Activated T-cell treated with anti-CD3 and anti-CD28 coated beads, Interleukin-2, amount 50 U/mL, for 72 hours (primary cell): ENCODE measurements at regions not wholly inside any gene's neighbourhood (a gene's known extent, or its start where the extent isn't known, plus 50 kb on each side); places are given as distances from the start of the nearest gene placed in this dataset.

ENCODE experiments used
- ATAC-seq, 2 donors: fragments of 150-1000 bp; cut with Tn5 transposase; replicated peaks in 1 of 2; 2 replicates each; pipeline ENCODE4 v1.10.0; 2021; ENCODE audit warnings: moderate library complexity in 2 of 2, mild to moderate bottlenecking in 1 of 2
- DNase-seq, 2 donors: peaks; one replicate each; pipeline ENCODE4 v3.0.0; 2021 to 2022; ENCODE audit warnings: mixed read lengths in 1 of 2
- H3K27ac Mint-ChIP-seq: one replicate; pipeline ENCODE4 v1.8.0; 2022; ENCODE audit warnings: mild to moderate bottlenecking, moderate library complexity, mixed read lengths
- H3K27me3 Mint-ChIP-seq: one replicate; pipeline ENCODE4 v1.8.0; 2022; ENCODE audit warnings: low read depth, mixed read lengths
- H3K36me3 Mint-ChIP-seq, 2 donors: one replicate each; pipeline ENCODE4 v1.8.0; 2022; ENCODE audit warnings: mixed read lengths in 2 of 2, mild to moderate bottlenecking in 1 of 2; ENCODE audit not compliant: insufficient read depth in 2 of 2
- H3K4me1 Mint-ChIP-seq: one replicate; pipeline ENCODE4 v1.8.0; 2022; ENCODE audit warnings: low read depth, mixed read lengths
- H3K4me3 Mint-ChIP-seq, 2 donors: one replicate each; pipeline ENCODE4 v1.8.0; 2022; ENCODE audit warnings: mild to moderate bottlenecking in 2 of 2, mixed read lengths in 2 of 2, moderate library complexity in 2 of 2
- H3K9me3 Mint-ChIP-seq, 2 donors: one replicate each; pipeline ENCODE4 v1.8.0; 2022; ENCODE audit warnings: mixed read lengths in 2 of 2

DNA sequence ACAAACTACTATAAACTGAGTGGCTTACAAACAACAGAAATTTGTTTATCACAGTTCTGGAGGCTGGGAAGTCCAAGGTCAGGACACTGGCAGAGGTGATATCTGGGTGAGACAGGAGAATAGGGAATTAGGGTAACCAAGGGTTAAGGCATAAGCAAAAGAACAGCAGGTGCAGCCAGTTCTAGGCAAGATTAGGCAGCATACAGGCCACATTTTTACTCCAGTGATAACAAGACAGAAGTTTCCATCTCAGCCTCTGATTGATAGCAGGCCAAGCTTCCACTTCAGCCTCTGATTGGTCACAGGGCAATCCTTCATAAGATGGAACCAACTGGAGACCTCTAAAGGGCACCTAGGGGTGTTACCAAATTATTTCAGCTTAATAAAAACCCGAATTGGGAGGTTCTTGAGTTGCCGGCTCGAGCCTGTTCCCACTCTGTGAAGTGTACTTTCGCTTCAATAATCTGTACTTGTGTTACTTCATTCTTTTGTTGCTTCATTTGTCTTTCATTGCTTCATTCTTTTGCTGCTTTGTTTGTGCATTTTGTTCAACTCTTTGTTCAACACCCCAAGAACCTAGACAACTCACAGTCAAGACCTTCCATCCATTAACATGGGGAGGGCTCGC, 185.6 kb downstream of the TOMM20 start:
- Mint-ChIP-seq H3K27ac (no peak overlapping the region), H3K4me3 (no peak overlapping the region), H3K27me3 (no peaks in the 10 kb centered on the region), H3K4me1 (peaks cover 39% of the 10 kb centered on the region), H3K36me3 (peaks cover 8 to 9% of the 10 kb centered on the region in 2 donors), H3K9me3 (peaks cover 7% of the 10 kb centered on the region in 2 donors)
- ATAC-seq = no peak
- no peak for DNase-seq

DNA sequence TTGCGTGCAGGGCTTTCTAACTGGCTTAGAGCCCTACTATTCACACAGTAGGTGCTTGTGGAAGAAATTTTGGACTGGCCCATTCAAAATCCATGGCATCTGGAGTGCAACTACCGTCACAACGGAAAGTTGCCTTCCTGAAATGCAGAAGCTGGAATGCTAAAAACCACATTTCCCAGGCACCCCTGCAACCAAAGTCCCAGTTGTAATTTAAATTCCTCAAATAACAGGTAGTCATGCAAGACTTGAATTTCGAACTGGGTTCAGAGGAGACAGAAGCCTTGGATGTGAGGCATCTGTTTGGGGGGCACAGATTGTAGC, 186.7 kb downstream of the TOMM20 start:
- Mint-ChIP-seq H3K36me3 (peaks cover 8 to 9% of the 10 kb centered on the region in 2 donors), H3K9me3 (peaks cover 7% of the 10 kb centered on the region in 2 donors), H3K4me1 (peaks cover 50% of the 10 kb centered on the region), H3K27me3 (no peaks in the 10 kb centered on the region), H3K27ac (no peak overlapping the region), H3K4me3 (no peak overlapping the region)
- no peak for ATAC-seq
- no peak for DNase-seq

DNA sequence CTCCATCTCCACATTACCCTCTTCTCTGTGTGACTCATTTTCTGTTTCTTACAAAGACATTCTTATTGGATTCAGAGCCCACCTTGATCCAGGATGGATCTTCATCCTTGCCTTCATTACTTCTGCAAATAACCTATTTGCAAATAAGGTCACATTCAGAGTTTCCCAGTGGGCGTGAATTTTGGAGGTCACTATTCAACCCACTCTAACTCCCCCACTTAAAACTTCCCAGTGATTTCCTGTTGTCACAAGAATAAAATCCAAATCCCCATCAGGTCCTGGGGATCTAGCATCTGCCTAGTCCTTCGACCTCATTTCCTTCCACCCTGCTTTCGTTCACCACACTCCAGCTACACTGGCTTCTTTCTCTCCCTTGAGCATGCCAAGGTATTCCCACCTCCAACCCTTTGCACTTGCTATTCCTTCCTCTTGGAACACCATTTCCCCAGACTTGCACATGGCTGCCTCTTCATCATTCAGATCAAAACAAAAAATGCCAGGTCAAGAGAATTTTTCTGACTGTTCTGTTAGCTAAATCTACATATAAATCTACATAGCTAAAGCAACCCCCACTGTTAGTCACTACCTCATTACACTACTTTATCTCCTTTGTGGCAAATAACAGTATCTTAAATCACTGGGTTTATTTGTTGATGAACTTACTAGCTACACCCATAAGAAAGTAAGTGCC, 187.2 kb downstream of the TOMM20 start:
- DNase-seq (no peak), ATAC-seq (peak; percentile 58 to 59)
- H3K36me3 Mint-ChIP-seq = peaks cover 8 to 9% of the 10 kb centered on the region in 2 donors

DNA sequence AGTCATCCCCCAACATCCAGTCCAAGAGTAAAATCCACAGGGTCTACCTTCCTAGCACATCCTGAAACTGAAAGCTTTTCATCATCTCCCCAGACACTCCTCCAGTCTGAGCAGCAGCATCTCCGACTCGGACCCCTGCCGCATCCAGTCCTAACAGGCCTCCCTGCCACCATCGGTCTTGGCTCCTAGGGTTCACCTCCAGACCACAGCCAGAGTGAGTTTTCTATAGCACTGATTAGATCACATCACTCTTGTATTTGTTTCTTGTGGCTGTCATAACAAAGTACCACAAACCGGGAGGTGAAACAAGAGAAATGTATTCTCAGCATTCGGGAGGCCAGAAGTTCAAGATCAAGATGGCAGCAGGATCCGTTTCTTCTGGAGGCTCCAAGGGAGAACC, 187.8 kb downstream of the TOMM20 start:
- DNase-seq (no peak), ATAC-seq (peak; percentile 47 to 61)
- Mint-ChIP-seq H3K36me3 (peaks cover 8 to 9% of the 10 kb centered on the region in 2 donors), H3K9me3 (peaks cover 7% of the 10 kb centered on the region in 2 donors), H3K4me3 (no peak overlapping the region), H3K27ac (no peak overlapping the region), H3K4me1 (peaks cover 51% of the 10 kb centered on the region), H3K27me3 (no peaks in the 10 kb centered on the region)

More for the DNA sequence above, 187.2 kb downstream of the TOMM20 start:
- H3K27me3 Mint-ChIP-seq = no peaks in the 10 kb centered on the region
- H3K4me3 Mint-ChIP-seq = no peak overlapping the region
- H3K9me3 Mint-ChIP-seq = peaks cover 7% of the 10 kb centered on the region in 2 donors
- no peak overlapping the region for H3K27ac Mint-ChIP-seq
- peaks cover 52% of the 10 kb centered on the region for H3K4me1 Mint-ChIP-seq

DNA sequence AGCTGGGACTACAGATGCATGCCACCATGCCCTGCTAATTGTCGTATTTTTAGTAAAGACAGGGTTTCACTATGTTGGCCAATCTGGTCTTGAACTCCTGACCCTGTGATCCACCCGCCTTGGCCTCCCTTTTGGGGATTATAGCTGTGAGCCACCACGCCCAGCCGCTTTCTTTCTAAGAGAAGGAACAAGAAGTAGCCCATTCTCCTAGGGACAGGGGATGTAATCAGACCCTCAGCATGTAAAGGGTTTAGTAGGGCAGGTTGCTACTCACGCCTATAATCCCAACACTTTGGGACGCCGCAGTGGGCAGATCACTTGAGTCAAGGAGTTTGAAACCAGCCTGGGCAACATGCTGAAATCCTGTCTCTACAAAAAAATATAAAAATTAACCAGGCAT, 189.7 kb downstream of the TOMM20 start:
- H3K4me1 Mint-ChIP-seq = peaks cover 44% of the 10 kb centered on the region
- no peak overlapping the region for H3K4me3 Mint-ChIP-seq
- H3K9me3 Mint-ChIP-seq = peaks cover 0 to 2% of the 10 kb centered on the region in 2 donors
- DNase-seq = no peak
- no peak for ATAC-seq
- H3K27me3 Mint-ChIP-seq = no peaks in the 10 kb centered on the region
- peaks cover 0 to 5% of the 10 kb centered on the region in 2 donors for H3K36me3 Mint-ChIP-seq
- no peak overlapping the region for H3K27ac Mint-ChIP-seq

DNA sequence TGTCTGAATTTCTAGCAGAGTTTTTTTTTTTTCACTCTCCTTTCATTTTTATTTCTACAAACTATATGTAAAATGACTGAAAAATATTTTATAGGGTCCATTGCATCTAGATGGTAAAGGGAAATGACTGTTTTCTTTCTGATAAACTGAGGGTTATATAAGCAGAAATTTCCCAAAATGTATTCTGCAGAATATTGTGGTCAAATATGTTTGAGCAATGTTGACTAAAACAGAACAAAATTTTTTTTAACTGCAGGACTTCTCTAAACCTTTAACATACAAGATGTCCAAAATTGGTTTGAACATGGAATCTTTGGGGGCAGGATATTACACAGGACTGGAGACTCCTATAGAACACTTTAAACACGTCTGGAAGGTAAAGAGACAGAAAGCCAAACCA, 190.5 kb downstream of the TOMM20 start:
- DNase-seq (no peak), ATAC-seq (no peak)
- H3K27ac Mint-ChIP-seq = no peak overlapping the region
- peaks cover 44% of the 10 kb centered on the region for H3K4me1 Mint-ChIP-seq
- no peaks in the 10 kb centered on the region for H3K27me3 Mint-ChIP-seq
- peak overlapping the region in 1 of 2 donors; percentile 41 for H3K4me3 Mint-ChIP-seq
- H3K9me3 Mint-ChIP-seq = no peaks in the 10 kb centered on the region
- H3K36me3 Mint-ChIP-seq = no peaks in the 10 kb centered on the region

DNA sequence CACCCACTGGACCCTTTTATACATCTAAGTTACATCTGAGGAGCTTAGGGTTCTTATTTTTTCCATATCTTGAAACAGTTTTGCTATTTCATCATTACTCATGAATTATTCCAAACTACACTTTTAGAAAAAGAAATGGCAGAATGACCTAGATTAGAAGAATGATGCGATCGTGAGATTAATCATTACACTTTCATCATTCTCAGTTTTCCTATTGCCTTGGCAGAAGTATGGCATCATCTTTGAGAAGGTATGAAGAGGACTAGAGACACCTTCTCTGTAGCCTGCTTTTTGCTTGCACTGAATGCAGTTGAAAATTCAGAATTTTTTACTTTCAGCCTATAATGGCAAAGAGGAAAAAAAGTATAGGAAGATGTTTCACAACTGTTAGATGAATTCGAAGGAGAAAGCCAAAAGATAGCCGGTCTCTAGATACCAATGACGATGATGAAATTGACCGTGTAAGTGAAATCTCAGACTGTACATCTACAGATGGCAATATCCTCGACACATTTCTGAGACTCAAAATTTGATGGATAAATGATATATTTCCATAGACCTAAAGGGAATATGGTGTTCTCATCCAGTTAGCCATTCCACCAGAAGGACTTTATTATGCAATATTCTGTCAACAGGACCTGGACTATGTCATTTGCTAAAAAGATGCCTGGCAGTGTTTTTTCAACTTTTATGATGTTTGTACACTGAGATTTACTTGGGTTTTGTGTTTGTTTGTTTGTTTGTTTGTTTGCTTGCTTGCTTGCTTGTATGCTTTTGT, 191.8 kb downstream of the TOMM20 start:
- ATAC-seq = peak; percentile 34 to 45
- H3K27me3 Mint-ChIP-seq = no peaks in the 10 kb centered on the region
- peak overlapping the region; percentile 49 for H3K27ac Mint-ChIP-seq
- H3K4me1 Mint-ChIP-seq = peaks cover 56% of the 10 kb centered on the region
- no peaks in the 10 kb centered on the region for H3K9me3 Mint-ChIP-seq
- DNase-seq = no peak
- no peaks in the 10 kb centered on the region for H3K36me3 Mint-ChIP-seq
- H3K4me3 Mint-ChIP-seq = peak overlapping the region; percentile 27 to 55

DNA sequence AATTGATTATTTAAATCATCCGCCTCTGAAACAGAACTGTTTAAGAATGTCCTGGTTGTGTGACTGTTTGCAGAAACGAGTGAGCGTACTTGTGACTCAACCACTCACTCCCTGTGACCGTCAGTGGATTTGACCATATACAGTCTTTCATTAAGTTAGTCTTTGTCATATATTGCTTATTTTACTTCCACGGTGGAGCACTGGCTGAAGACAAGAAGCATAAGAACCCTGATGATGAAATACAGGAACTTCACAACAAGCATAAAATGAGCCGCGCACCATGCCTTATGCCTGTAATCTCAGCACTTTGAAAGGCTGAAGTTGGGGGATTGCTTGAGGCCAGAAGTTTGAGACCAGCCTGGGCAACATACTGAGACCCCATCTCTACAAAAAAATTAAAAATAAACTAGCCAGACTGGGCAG, 194.0 kb downstream of the TOMM20 start:
- peak overlapping the region in 1 of 2 donors; percentile 37 for H3K4me3 Mint-ChIP-seq
- H3K4me1 Mint-ChIP-seq = peaks cover 73% of the 10 kb centered on the region
- DNase-seq (no peak), ATAC-seq (no peak)
- no peaks in the 10 kb centered on the region for H3K36me3 Mint-ChIP-seq
- no peaks in the 10 kb centered on the region for H3K27me3 Mint-ChIP-seq
- H3K9me3 Mint-ChIP-seq = no peaks in the 10 kb centered on the region
- H3K27ac Mint-ChIP-seq = peak overlapping the region; percentile 54

DNA sequence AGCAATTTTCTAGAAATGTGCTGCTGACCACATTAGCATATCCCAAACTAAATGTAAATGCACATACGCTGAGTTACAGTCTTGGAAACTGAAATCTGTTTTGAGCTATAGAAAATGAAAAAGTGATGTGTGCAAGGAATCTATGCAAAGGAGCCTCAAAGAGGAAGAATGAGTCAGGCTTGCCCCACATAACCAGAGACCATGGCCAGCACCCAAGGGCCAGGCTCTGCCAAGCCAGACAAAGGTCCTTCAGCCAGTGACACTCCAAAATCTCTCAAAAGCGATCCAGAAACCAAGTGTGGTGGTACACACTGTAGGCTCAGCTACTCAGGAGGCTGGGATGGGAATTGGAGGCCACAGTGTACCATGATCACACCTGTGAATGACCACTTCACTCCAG, 195.2 kb downstream of the TOMM20 start:
- Mint-ChIP-seq H3K36me3 (no peaks in the 10 kb centered on the region), H3K27me3 (no peaks in the 10 kb centered on the region), H3K4me3 (peak overlapping the region; percentile 37 to 50), H3K9me3 (no peaks in the 10 kb centered on the region), H3K4me1 (peaks cover 84% of the 10 kb centered on the region), H3K27ac (peak overlapping the region; percentile 87)
- peak; percentile 88 to 90 for ATAC-seq
- DNase-seq = peak; percentile 41 to 58

DNA sequence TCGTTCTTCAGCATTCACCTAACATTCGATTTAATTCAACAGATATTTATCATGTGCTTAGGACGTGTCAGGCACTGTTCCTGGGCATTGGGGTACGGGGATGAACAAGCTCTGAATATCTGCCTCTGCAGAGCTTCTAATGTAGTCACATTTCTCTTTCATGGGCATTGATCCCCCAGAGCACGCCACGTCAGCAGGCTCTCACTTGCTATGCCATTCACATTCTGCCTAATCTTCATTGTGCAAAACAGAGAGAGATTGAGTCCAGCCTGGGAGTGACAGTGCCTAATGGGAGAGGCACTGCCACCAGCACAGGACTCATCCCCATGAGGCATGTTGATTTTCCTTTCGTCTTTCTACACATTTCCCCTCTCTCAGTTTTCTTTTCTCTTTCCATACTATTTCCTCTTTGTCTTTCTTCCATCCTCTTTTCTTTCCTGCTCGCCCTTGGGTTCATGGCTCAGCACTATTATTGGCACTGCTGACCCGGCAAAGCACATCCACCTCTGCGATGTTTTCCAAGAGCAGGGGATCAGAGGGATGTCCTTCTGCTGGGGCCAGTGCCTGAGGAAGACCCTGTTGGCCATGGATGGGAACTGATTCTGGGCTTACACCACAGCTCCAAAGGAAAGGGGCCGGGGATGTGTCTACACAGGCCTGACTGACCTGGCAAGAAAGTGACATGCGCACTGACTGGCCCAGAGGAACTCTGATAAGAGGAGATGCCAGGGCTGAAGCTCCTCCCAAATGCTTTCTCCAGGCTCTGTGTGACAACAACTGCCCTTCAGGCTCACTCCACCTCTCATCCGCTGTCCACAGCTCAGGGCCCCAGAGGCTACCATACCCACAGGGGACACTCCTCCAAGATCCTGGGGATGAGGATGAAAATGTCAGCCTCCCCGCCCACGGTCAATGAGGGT, 195.9 kb downstream of the TOMM20 start:
- Mint-ChIP-seq H3K36me3 (no peaks in the 10 kb centered on the region), H3K27ac (peak overlapping the region; percentile 87), H3K4me1 (peaks cover 84% of the 10 kb centered on the region), H3K27me3 (no peaks in the 10 kb centered on the region), H3K9me3 (no peaks in the 10 kb centered on the region), H3K4me3 (peak overlapping the region; percentile 37 to 50)
- ATAC-seq = peak; percentile 30 to 40
- no peak for DNase-seq

DNA sequence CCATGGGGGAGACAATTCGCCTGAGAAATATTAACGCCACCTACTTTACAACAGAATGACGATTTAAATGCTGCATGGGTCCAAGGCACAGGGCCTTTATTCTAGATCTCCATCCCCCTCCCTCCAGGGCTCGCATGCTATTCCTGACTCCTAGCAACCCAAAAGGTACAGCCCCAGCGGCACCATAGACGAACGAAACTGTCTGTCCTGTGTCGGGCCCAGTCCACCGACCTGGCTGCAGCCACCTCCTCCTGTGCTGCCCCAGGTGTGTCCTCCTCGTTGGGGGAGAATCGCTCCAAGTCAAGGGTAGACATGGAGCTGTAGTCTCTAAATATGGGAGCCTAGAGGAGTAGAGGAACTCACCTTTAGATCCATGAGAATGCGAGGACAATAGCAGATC, 196.5 kb downstream of the TOMM20 start:
- Mint-ChIP-seq H3K27ac (no peak overlapping the region), H3K4me1 (peaks cover 84% of the 10 kb centered on the region), H3K36me3 (no peaks in the 10 kb centered on the region), H3K4me3 (no peak overlapping the region), H3K27me3 (no peaks in the 10 kb centered on the region), H3K9me3 (no peaks in the 10 kb centered on the region)
- ATAC-seq (no peak), DNase-seq (no peak)

DNA sequence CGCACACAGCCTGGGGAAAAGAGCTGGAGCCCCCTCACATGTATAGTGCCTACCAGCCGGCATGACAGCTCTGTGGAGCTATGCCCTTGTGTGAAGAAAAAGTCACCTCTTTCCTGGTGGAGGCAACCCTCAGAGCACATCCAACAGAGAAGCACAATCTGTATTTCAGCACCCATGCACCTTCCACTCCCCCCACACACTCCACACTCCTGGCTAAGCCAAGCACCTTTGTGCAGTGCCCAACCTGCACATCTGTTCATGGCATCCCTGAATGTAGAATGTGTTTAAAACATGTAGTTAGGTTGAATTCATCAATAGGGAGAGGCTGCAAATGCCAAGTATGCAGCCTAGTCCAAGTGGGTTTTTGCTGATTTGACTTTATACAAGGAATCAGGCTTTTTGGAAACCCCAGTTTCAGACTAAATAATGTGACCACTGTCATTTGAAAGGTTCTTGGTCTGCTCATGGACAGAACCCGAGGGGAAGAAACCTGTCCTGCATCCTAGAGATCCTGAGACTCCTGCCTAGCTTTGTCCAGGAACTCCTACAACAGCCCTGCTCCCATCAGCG, 197.1 kb downstream of the TOMM20 start:
- DNase-seq (no peak), ATAC-seq (no peak)
- Mint-ChIP-seq H3K27ac (no peak overlapping the region), H3K4me1 (peaks cover 84% of the 10 kb centered on the region), H3K27me3 (no peaks in the 10 kb centered on the region), H3K9me3 (no peaks in the 10 kb centered on the region), H3K36me3 (no peaks in the 10 kb centered on the region), H3K4me3 (no peak overlapping the region)
